ENCODE measurements at regions not wholly inside any gene's neighbourhood (a gene's known extent, or its start where the extent isn't known, plus 50 kb on each side); places are given as distances from the start of the nearest gene placed in this dataset.

GRCh38 chr14:98309591-98309990, 962.4 kb downstream of the BCL11B start:
- DNase-seq (ENCODE audit: low spot score in 2 of 2): no peak
- no peaks in the 10 kb centered on the region for H3K9me3 ChIP-seq
- no peaks in the 10 kb centered on the region for H3K36me3 ChIP-seq
- 68% methylated on average over 1 of the region's 1 CpG for WGBS, 2 donors
- H3K27ac ChIP-seq: no peak overlapping the region
- no peak overlapping the region for H3K4me3 ChIP-seq
- no peaks in the 10 kb centered on the region for H3K4me1 ChIP-seq
- no peak for TF ChIP-seq POLR2A (IDR thresholded peaks at IDR 0.05)
- no peak for TF ChIP-seq CTCF (IDR thresholded peaks at IDR 0.05)
- TF ChIP-seq EP300 (IDR thresholded peaks at IDR 0.05): no peak
- H3K27me3 ChIP-seq: no peaks in the 10 kb centered on the region

DNA sequence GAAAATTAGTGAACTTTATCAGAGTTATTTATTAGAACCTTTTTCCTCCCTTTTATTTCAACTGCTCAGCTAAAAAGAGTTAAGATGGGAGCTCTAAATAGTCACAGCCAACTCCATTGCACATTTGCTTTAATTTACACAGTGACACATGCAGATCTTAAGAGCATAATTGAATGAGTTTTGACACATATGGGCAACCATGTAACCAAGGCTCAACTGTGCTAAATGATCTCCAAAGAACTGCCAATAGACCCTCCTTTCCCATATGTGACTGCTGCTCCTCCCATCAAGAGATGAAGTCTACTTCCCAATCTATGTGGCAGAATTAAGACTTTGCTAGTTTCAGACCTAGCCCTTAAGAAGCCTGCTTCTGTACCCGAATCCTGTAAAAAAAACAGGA, 960.0 kb downstream of the BCL11B start:
- Histone ChIP-seq H3K4me1 (no peaks in the 10 kb centered on the region), H3K9me3 (no peaks in the 10 kb centered on the region), H3K36me3 (no peaks in the 10 kb centered on the region), H3K4me3 (no peak overlapping the region), H3K27ac (no peak overlapping the region), H3K27me3 (no peaks in the 10 kb centered on the region)
- TF ChIP-seq EP300 (IDR thresholded peaks at IDR 0.05): no peak
- TF ChIP-seq CTCF (IDR thresholded peaks at IDR 0.05): no peak
- TF ChIP-seq POLR2A (IDR thresholded peaks at IDR 0.05): no peak
- DNase-seq (ENCODE audit: low spot score in 2 of 2): no peak
- 91 to 94% methylated on average over 1 of the region's 1 CpG for WGBS, 2 donors

DNA sequence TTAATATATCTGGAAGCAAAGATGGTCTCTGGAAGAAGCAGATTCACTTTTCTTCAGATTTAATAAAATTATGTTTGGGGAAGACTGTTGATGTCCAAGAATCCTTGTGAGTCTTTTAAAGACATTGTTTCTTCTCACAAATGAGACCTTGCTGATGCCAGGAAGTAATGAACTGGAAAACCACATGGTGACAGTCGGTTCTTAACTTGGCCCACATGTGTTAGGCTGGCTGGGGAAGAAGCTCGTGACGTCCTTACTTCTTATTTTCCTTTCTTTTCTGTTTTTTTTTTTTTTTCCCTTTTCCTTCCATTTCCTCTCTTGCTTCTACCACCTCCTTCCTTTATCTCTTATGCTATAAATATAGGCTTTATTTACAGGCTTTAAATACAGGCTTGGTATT, 950.2 kb downstream of the BCL11B start:
- H3K9me3 ChIP-seq: peaks cover 0 to 29% (median 9%) of the 10 kb centered on the region in 4 donors
- WGBS, 2 donors: 68 to 82% methylated on average over 3 of the region's 3 CpGs
- TF ChIP-seq EP300 (IDR thresholded peaks at IDR 0.05) (no peak), POLR2A (IDR thresholded peaks at IDR 0.05) (no peak), CTCF (IDR thresholded peaks at IDR 0.05) (no peak)
- no peaks in the 10 kb centered on the region for H3K4me1 ChIP-seq
- no peak overlapping the region for H3K27ac ChIP-seq
- H3K27me3 ChIP-seq: no peaks in the 10 kb centered on the region
- DNase-seq (ENCODE audit: low spot score in 2 of 2): no peak
- no peaks in the 10 kb centered on the region for H3K36me3 ChIP-seq
- no peak overlapping the region for H3K4me3 ChIP-seq

DNA sequence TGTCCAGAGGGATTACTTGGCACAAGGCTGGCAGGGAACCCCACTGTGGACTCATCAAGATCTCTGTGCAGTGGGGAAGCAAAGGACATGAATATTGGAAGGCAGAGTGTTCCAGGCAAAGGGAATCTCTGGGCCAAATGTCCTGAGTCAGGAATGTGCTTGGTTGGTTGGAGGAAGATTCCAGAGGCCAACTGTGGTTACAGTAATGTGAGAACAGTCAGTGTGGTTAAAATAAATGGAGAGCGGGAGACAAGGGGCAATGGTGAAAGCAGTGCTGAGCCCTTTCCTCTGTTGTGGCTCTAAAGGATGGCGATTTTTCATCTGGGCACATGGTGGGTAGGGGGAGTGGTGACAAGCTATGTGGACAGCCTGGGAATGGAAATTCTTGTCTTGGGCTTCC, 948.2 kb downstream of the BCL11B start:
- Histone ChIP-seq H3K27ac (no peak overlapping the region), H3K4me3 (no peak overlapping the region), H3K9me3 (peaks cover 0 to 20% (median 7%) of the 10 kb centered on the region in 4 donors), H3K27me3 (no peaks in the 10 kb centered on the region), H3K36me3 (no peaks in the 10 kb centered on the region), H3K4me1 (no peaks in the 10 kb centered on the region)
- TF ChIP-seq CTCF (IDR thresholded peaks at IDR 0.05): no peak
- TF ChIP-seq EP300 (IDR thresholded peaks at IDR 0.05): no peak
- no peak for TF ChIP-seq POLR2A (IDR thresholded peaks at IDR 0.05)
- DNase-seq (ENCODE audit: low spot score in 2 of 2): no peak
- 79 to 80% methylated on average over 2 of the region's 2 CpGs for WGBS, 2 donors

DNA sequence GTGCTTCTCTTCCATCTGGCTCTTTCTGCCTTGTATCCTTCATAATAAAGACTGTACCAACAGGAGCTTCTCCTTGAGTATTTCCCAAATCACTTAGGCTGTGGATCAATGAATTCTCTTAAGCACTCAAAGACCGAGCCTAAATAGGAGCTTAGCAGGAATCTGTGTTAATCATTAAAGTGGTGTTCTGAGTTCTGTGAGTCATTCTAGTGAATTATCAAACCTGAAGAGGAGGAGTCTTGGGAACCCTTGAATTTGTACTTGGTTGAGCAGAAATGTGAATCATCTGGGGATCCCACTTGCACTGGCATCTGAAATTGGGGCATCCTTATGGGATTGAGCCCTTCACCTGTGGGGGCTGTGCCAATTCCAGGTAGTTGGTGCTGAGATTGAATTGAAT, 946.2 kb downstream of the BCL11B start:
- no peak for TF ChIP-seq CTCF (IDR thresholded peaks at IDR 0.05)
- no peak for TF ChIP-seq POLR2A (IDR thresholded peaks at IDR 0.05)
- TF ChIP-seq EP300 (IDR thresholded peaks at IDR 0.05): no peak
- Histone ChIP-seq H3K36me3 (no peaks in the 10 kb centered on the region), H3K27ac (no peak overlapping the region), H3K9me3 (peaks cover 0 to 11% (median 0%) of the 10 kb centered on the region in 4 donors), H3K27me3 (no peaks in the 10 kb centered on the region), H3K4me3 (no peak overlapping the region), H3K4me1 (no peaks in the 10 kb centered on the region)
- WGBS, 2 donors: 71% methylated on average over 1 of the region's 1 CpG
- DNase-seq (ENCODE audit: low spot score in 2 of 2): no peak
